ENCODE measurements at regions not wholly inside any gene's neighbourhood (a gene's known extent, or its start where the extent isn't known, plus 50 kb on each side); places are given as distances from the start of the nearest gene placed in this dataset.
"Not testable (repeated sequence)": the region's sequence is repeated elsewhere in the genome, so short reads cannot be mapped to it uniquely, and the experiment has no call there.

DNA sequence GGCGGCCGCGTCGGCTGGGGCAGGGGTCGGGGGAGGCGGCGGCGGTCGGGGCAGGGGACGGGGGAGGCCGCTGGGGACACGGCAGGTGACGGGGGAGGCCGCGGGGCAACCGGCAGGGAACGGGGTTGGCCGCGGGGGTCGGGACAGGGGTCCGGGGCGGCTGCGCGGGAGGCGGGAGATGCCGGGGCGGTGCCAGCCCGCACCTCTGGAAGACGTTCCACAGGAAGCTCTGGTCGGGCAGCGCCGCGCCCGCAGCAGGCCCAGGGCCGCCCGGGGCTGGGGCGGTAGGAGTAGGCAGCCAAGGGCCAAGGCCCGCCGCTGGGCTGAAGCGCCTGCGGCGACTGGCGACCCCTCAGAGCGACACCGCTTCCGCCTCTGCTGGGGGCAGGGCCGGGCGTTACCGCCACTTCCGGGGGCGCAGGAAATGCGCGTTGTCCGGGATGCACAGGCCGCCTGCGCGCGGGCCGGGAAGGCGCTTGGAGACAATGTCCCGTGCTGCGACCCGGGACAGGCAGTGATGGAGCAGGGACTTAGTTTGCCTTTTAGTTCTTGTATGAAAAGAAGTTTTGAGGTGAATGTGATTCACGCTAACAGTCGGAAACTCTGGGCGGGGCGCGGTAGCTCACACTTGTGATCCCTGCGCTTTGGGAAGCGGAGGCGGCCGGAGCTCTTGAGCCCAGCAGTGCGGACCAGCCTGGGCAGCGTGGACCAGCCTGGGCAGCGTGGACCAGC lies 110.0 kb upstream of the LPCAT1 start:
- peak overlapping the region; percentile 36 for H3K4me3 ChIP-seq (ENCODE audit: low read depth, low read length)
- in situ Hi-C loops (cut with HindIII; ENCODE audit: low sequenced_read_pairs), result no loop called here
- TF ChIP-seq, protein P1, sequence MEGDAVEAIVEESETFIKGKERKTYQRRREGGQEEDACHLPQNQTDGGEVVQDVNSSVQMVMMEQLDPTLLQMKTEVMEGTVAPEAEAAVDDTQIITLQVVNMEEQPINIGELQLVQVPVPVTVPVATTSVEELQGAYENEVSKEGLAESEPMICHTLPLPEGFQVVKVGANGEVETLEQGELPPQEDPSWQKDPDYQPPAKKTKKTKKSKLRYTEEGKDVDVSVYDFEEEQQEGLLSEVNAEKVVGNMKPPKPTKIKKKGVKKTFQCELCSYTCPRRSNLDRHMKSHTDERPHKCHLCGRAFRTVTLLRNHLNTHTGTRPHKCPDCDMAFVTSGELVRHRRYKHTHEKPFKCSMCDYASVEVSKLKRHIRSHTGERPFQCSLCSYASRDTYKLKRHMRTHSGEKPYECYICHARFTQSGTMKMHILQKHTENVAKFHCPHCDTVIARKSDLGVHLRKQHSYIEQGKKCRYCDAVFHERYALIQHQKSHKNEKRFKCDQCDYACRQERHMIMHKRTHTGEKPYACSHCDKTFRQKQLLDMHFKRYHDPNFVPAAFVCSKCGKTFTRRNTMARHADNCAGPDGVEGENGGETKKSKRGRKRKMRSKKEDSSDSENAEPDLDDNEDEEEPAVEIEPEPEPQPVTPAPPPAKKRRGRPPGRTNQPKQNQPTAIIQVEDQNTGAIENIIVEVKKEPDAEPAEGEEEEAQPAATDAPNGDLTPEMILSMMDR (IDR thresholded peaks at IDR 0.05; ENCODE audit: low read depth, low read length), result no peak
- DNase-seq (ENCODE audit: low read depth, low spot score), result peak; percentile 34

DNA sequence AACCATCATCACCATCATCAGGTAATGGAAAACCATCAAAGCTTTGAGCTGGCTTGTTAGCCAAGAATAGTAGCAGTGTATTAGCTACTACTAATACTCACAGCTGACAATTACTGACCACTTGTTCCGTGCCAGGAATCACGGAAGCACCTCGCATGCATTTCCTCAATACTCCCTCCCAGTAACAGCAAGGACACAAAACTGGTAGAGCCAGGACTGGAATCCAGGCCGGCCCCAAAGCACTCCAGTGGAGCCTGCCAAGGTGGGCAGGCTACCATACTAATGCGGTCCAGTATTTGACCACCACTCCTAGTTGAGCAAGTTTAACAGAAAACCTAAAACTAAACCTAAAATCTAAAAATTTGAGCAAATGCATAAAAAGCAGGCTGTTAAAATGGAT lies 107.2 kb upstream of the LPCAT1 start:
- in situ Hi-C loops (cut with HindIII; ENCODE audit: low sequenced_read_pairs); DNase-seq (ENCODE audit: low read depth, low spot score); H3K4me3 ChIP-seq (ENCODE audit: low read depth, low read length): not testable (repeated sequence)

DNA sequence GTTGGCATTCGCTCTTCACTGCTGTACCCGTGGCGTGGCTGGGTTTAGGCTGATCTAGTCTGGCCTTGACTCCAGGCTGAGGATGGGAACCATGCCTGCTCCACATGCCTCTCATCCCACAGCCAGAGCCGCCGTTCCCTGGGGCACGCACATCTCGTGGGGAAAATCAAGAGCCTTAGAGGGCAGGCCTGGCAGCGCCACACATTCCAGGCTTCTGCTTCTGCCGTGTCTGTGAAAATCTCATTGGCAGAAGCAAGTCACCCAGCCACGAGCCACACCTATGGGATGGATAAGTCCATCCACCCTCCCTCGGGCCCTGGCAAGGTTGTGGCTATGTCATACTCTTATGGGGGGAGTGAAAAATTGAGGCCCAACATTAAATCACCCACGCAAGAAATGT lies 102.6 kb upstream of the LPCAT1 start:
- DNase-seq (ENCODE audit: low read depth, low spot score); in situ Hi-C loops (cut with HindIII; ENCODE audit: low sequenced_read_pairs); H3K4me3 ChIP-seq (ENCODE audit: low read depth, low read length): not testable (repeated sequence)

DNA sequence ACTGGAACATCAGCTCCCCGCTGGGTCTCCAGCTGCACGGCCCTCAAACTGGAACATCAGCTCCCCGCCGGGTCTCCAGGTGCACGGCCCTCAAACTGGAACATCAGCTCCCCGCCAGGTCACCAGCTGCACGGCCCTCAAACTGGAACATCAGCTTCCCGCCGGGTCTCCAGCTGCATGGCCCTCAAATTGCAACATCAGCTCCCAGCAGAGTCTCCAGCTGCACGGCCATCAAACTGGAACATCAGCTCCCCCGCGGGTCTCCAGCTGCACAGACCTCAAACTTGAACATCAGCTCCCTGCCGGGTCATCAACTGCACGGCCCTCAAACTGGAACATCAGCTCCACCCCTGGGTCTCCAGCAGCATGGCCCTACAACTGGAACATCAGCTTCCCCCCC lies 95.8 kb upstream of the LPCAT1 start:
- DNase-seq (ENCODE audit: low read depth, low spot score); H3K4me3 ChIP-seq (ENCODE audit: low read depth, low read length); in situ Hi-C loops (cut with HindIII; ENCODE audit: low sequenced_read_pairs): not testable (repeated sequence)

DNA sequence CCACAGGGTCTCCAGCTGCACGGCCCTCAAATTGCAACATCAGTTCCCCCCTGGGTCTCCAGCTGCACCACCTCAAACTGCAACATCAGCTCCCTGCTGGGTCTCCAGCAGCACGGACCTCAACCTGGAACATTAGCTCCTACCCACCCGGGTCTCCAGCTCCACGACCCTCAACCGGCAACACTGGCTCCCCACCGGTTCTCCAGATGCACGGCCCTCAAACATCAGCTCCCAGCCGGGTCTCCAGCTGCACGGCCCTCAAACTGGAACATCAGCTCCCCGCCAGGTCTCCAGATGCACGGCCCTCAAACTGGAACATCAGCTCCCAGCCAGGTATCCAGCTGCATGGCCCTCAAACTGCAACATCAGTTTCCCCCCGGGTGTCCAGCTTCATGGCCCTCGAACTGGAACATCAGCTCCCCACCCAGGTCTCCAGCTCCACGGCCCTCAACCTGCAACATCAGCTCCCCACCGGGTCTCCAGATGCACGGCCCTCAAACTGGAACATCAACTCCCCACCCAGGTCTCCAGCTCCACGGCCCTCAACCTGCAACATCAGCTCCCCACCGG lies 94.6 kb upstream of the LPCAT1 start:
- in situ Hi-C loops (cut with HindIII; ENCODE audit: low sequenced_read_pairs); DNase-seq (ENCODE audit: low read depth, low spot score); H3K4me3 ChIP-seq (ENCODE audit: low read depth, low read length): not testable (repeated sequence)

DNA sequence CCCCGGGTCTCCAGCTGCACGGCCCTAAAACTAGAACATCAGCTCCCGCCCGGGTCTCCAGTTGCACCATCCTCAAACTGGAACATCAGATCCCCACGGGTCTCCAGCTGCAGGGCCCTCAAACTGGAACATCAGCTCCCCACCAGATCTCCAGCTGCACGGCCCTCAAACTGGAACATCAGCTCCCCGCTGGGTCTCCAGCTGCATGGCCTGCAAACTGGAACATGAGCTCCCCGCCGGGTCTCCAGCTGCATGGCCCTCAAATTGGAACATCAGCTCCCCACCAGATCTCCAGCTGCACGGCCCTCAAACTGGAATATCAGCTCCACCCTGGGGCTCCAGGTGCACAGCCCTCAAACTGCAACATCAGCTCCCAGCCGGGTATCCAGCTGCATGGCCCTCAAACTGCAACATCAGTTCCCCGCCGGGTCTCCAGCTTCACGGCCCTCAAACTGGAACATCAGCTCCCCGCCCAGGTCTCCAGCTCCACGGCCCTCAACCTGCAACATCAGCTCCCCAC lies 93.5 kb upstream of the LPCAT1 start:
- DNase-seq (ENCODE audit: low read depth, low spot score); in situ Hi-C loops (cut with HindIII; ENCODE audit: low sequenced_read_pairs); H3K4me3 ChIP-seq (ENCODE audit: low read depth, low read length): not testable (repeated sequence)

DNA sequence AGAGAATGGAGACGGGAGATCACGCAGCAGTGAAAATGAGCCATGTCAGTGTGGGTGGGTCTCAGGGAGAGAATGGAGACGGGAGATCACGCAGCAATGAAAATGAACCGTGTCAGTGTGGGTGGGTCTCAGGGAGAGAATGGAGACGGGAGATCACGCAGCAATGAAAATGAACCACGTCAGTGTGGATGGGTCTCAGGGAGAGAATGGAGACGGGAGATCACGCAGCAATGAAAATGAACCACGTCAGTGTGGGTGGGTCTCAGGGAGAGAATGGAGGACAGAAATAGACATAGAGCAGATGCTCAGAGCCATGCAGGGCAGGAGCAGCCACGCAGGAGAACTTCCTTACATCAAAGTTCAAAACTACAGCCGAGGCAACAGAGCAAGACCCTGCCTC lies 89.8 kb upstream of the LPCAT1 start:
- in situ Hi-C loops (cut with HindIII; ENCODE audit: low sequenced_read_pairs); DNase-seq (ENCODE audit: low read depth, low spot score); H3K4me3 ChIP-seq (ENCODE audit: low read depth, low read length): not testable (repeated sequence)

DNA sequence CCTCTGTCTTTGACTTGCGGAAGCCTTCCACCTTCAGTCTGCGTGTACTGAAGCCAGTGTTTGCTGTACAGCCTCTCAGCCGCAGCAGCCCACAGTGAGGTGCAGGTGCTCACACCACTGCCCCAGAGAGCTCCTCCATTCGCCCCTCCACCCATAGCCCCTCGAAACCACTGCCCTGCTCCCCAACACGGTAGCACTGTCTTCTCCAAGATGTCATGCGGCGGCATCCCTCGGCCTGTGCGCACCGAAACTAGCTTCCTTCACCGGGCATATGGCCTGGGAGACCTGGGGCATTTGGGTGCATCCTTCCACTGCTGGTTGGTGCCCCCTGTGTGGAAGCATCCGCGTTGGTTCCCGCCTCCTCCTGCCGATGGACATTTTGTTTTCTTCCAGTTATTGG lies 86.8 kb upstream of the LPCAT1 start:
- DNase-seq (ENCODE audit: low read depth, low spot score); H3K4me3 ChIP-seq (ENCODE audit: low read depth, low read length); in situ Hi-C loops (cut with HindIII; ENCODE audit: low sequenced_read_pairs): not testable (repeated sequence)

DNA sequence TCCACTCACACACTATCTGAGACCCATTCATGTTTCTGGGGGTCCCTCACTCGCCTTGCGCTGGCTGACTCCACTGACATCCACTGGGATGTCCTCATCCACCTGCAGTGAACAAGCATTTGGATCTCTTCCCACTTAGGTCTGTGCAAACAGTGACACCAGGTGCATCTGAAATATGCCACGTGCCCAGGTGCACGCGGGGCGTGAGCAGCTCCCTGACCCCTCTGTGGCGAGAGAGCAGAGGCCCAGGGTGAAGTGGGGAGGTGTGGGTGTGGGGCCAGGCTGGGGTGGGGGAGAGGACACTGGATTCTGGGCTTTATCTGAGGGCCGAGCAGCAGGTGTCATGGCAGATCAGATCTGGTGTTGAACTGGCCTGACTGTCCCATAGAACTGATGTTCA lies 85.4 kb upstream of the LPCAT1 start:
- in situ Hi-C loops (cut with HindIII; ENCODE audit: low sequenced_read_pairs); H3K4me3 ChIP-seq (ENCODE audit: low read depth, low read length); DNase-seq (ENCODE audit: low read depth, low spot score): not testable (repeated sequence)

DNA sequence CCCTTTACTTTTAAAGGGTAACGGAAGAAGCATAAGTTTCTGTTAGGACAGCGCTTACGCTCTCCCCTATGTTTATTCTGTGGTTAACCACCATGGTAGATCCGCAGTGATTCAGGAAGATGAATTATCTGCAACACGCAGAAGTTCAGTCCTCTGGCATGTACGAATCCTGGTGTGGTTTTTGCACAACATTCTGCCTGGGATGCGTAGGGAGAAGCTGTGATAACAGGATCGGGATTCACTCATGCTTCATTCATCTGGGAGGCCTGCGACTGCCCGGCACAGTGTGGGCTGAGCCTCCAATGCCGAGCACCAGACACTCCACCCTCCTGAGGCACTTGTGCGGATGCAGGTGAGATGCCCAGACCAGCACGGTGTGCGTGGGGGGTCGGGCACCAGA lies 84.6 kb upstream of the LPCAT1 start:
- H3K4me3 ChIP-seq (ENCODE audit: low read depth, low read length); in situ Hi-C loops (cut with HindIII; ENCODE audit: low sequenced_read_pairs): not testable (repeated sequence)
- DNase-seq (ENCODE audit: low read depth, low spot score), result peak; percentile 80

DNA sequence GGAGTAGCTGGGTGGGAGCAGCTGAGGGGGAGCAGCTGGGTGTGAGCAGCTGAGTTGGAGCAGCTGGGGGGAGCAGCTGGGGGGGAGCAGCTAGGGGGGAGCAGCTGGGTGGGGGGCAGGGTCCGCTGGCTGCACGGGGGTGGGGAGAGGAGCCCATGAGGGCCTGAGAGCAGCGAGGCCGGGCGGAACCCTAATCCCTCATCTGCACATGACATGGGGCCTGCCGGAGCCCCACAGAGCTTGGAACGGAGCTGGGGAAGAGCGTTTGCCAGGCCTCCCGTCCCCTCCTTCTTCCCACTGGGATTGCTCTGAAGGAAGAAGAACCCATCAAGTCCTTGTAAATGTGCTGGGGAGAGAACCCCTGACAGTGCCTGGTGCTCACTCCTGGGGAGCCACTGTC lies 83.2 kb upstream of the LPCAT1 start:
- DNase-seq (ENCODE audit: low read depth, low spot score); H3K4me3 ChIP-seq (ENCODE audit: low read depth, low read length); in situ Hi-C loops (cut with HindIII; ENCODE audit: low sequenced_read_pairs): not testable (repeated sequence)

DNA sequence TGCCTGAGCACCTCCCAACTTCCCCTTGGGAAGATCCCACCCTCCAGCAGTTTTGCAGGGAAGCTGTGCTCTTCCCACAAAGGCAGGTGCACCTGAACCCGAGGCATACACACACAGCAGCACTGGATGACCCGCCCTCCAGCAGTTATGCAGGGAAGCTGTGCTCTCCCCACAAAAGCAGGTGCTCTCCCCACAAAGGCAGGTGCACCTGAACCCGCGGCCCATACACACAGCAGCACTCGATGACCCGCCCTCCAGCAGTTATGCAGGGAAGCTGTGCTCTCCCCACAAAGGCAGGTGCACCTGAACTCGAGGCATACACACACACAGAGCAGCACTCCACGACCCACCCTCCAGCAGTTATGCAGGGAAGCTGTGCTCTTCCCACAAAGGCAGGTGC lies 80.2 kb upstream of the LPCAT1 start:
- in situ Hi-C loops (cut with HindIII; ENCODE audit: low sequenced_read_pairs); H3K4me3 ChIP-seq (ENCODE audit: low read depth, low read length); DNase-seq (ENCODE audit: low read depth, low spot score): not testable (repeated sequence)

DNA sequence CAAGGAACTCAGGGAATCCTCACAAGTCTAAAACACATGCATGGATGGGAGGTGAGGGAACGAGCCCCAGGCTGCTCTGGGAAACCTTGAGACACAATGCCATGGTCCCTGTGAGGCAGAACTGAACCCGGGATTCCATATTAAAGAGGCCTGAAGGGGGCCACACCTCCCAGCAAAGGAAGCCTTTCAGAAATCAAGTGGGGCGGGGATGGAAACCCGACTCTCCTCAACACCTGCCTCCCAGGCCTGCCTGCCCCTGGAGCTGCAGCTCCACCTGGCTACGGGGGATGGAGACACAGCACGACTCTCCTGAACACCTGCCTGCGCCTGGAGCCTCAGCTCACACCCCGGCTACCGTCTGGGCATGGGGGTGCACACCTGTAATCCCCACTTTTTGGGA lies 77.8 kb upstream of the LPCAT1 start:
- in situ Hi-C loops (cut with HindIII; ENCODE audit: low sequenced_read_pairs); H3K4me3 ChIP-seq (ENCODE audit: low read depth, low read length); DNase-seq (ENCODE audit: low read depth, low spot score): not testable (repeated sequence)
